WTC11 (cell line): ENCODE measurements at regions not wholly inside any gene's neighbourhood (a gene's known extent, or its start where the extent isn't known, plus 50 kb on each side); places are given as distances from the start of the nearest gene placed in this dataset.

Experiments used
- ATAC-seq: fragments of 200-7000 bp; cut with Tn5 transposase; 2 replicates; pipeline ENCODE4 v1.10.0; 2021; ENCODE audit warnings: mild to moderate bottlenecking, moderate library complexity
- CTCF ChIA-PET: fragments of 300-600 bp; sonication (Branson Sonifier 250); formaldehyde crosslinking; loops from one replicate; lab custom pipeline; 2021; ENCODE audit warnings: antibody characterized with exemption; lab: Charles Lee
- POLR2A ChIA-PET: fragments of 350-600 bp; sonication (Branson Sonifier 250); formaldehyde crosslinking; loops from one replicate; lab custom pipeline; 2021; ENCODE audit warnings: antibody characterized with exemption; lab: Charles Lee
- DNase-seq: peaks from one replicate; pipeline ENCODE4 v3.0.0; 2021; ENCODE audit warnings: low spot score
- H3K27ac Mint-ChIP-seq: 2 replicates; pipeline ENCODE4 v1.8.0; 2021; ENCODE audit warnings: mixed read lengths
- H3K27me3 Mint-ChIP-seq: 2 replicates; pipeline ENCODE4 v1.8.0; 2021; ENCODE audit warnings: low read depth, mild to moderate bottlenecking, moderate library complexity, mixed read lengths
- H3K36me3 Mint-ChIP-seq: 2 replicates; pipeline ENCODE4 v1.8.0; 2021; ENCODE audit warnings: mixed read lengths
- H3K4me1 Mint-ChIP-seq: 2 replicates; pipeline ENCODE4 v1.8.0; 2022; ENCODE audit warnings: mixed read lengths
- H3K4me3 Mint-ChIP-seq: 2 replicates; pipeline ENCODE4 v1.8.0; 2021; ENCODE audit warnings: mild to moderate bottlenecking, moderate library complexity, mixed read lengths
- H3K9me3 Mint-ChIP-seq: 2 replicates; pipeline ENCODE4 v1.8.0; 2021; ENCODE audit warnings: mixed read lengths
- CREM ChIP-seq: sonication (generic); formaldehyde crosslinking; IDR thresholded peaks from 2 replicates; pipeline ENCODE4 v1.8.1; 2022; ENCODE audit warnings: mild to moderate bottlenecking, missing genetic modification reagents, moderate library complexity
- ELF4 ChIP-seq: sonication (generic); formaldehyde crosslinking; IDR thresholded peaks from 2 replicates; pipeline ENCODE4 v1.8.1; 2022; ENCODE audit warnings: low read depth, mild to moderate bottlenecking, moderate library complexity, missing genetic modification reagents
- KAT7 ChIP-seq: sonication (generic); formaldehyde crosslinking; IDR thresholded peaks from 2 replicates; pipeline ENCODE4 v1.8.1; 2023; ENCODE audit warnings: missing genetic modification reagents, mild to moderate bottlenecking, borderline replicate concordance
- NFE2L1 ChIP-seq: sonication (generic); formaldehyde crosslinking; IDR thresholded peaks from 2 replicates; pipeline ENCODE4 v1.8.1; 2023; ENCODE audit warnings: missing genetic modification reagents
- NFYB ChIP-seq: sonication (generic); formaldehyde crosslinking; conservative IDR thresholded peaks from 2 replicates; pipeline ENCODE4 v1.8.0; 2022; ENCODE audit warnings: low read depth, missing genetic modification reagents
- RORB ChIP-seq: fragments of 250-450 bp; sonication (Bioruptor Pico); IDR thresholded peaks from 2 replicates; pipeline ENCODE4 v1.9.0; 2021; ENCODE audit warnings: mild to moderate bottlenecking
- TEAD1 ChIP-seq: sonication (generic); formaldehyde crosslinking; IDR thresholded peaks from 2 replicates; pipeline ENCODE4 v1.8.0; 2022; ENCODE audit warnings: mild to moderate bottlenecking, missing genetic modification reagents
- TP53 ChIP-seq: sonication (generic); formaldehyde crosslinking; IDR thresholded peaks from 2 replicates; pipeline ENCODE4 v1.8.1; 2023; ENCODE audit warnings: mild to moderate bottlenecking, missing genetic modification reagents
- ZNF396 ChIP-seq: fragments of 250-450 bp; sonication (Bioruptor Pico); IDR thresholded peaks from 2 replicates; pipeline ENCODE4 v1.8.0; 2021; ENCODE audit warnings: mild to moderate bottlenecking, moderate library complexity, borderline replicate concordance
- ZNF423 ChIP-seq: fragments of 250-450 bp; sonication (Bioruptor Pico); IDR thresholded peaks from 2 replicates; pipeline ENCODE4 v2.1.2; 2022; ENCODE audit warnings: mild to moderate bottlenecking, moderate library complexity
- TF ChIP-seq, protein P1 (sequence below): sonication (generic); formaldehyde crosslinking; IDR thresholded peaks from 2 replicates; pipeline ENCODE4 v1.8.1; 2023; ENCODE audit warnings: mild to moderate bottlenecking, moderate library complexity, missing genetic modification reagents
- TF ChIP-seq, protein P2 (sequence below): sonication (generic); formaldehyde crosslinking; IDR thresholded peaks from 2 replicates; pipeline ENCODE4 v1.8.0; 2023; ENCODE audit warnings: missing genetic modification reagents, mild to moderate bottlenecking, borderline replicate concordance
- TF ChIP-seq, protein P3 (sequence below): sonication (generic); formaldehyde crosslinking; conservative IDR thresholded peaks from 2 replicates; pipeline ENCODE4 v1.8.1; 2022; ENCODE audit warnings: mild to moderate bottlenecking, missing genetic modification reagents
- TF ChIP-seq, protein P4 (sequence below): sonication (generic); formaldehyde crosslinking; IDR thresholded peaks from 2 replicates; pipeline ENCODE4 v1.8.1; 2022; ENCODE audit warnings: mild to moderate bottlenecking, moderate library complexity, missing genetic modification reagents
- TF ChIP-seq, protein P5 (sequence below): sonication (generic); formaldehyde crosslinking; conservative IDR thresholded peaks from 2 replicates; pipeline ENCODE4 v1.8.1; 2023; ENCODE audit warnings: mild to moderate bottlenecking, low read depth, missing genetic modification reagents, moderate library complexity
- TF ChIP-seq, protein P6 (sequence below): fragments of 250-450 bp; sonication (Bioruptor Pico); IDR thresholded peaks from 2 replicates; pipeline ENCODE4 v1.9.0; 2021; ENCODE audit warnings: moderate library complexity, mild to moderate bottlenecking, inconsistent platforms, borderline replicate concordance
- TF ChIP-seq, protein P7 (sequence below): fragments of 250-450 bp; sonication (Bioruptor Pico); conservative IDR thresholded peaks from 2 replicates; pipeline ENCODE4 v1.9.0; 2021; ENCODE audit warnings: mild to moderate bottlenecking

DNA sequence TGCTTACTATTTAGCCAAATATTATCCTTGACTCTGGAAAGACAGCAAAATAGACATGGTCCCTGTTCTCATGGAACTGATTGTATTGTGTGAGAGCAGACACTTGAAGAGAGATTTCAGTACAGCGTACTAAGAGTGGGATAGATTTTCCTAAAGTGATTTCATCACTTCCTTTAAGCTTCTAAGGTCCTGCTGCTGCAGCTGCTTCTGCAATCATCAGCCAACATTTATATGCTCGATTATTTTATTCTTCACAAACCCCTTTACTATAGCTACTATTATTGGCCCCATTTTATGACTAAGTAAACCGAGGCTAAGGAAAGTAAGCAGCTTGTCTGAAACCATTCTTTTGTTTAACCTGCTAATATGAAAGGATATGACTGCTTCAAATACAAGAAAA is 137.7 kb downstream of the SPATA31D1 start:
- no peak for DNase-seq
- Mint-ChIP-seq H3K9me3 (no peaks in the 10 kb centered on the region), H3K27me3 (no peaks in the 10 kb centered on the region), H3K27ac (no peak overlapping the region), H3K4me3 (no peak overlapping the region), H3K36me3 (no peaks in the 10 kb centered on the region), H3K4me1 (no peaks in the 10 kb centered on the region)
- ChIA-PET POLR2A (no interaction called here), CTCF (no interaction called here)
- TF ChIP-seq, protein P1, sequence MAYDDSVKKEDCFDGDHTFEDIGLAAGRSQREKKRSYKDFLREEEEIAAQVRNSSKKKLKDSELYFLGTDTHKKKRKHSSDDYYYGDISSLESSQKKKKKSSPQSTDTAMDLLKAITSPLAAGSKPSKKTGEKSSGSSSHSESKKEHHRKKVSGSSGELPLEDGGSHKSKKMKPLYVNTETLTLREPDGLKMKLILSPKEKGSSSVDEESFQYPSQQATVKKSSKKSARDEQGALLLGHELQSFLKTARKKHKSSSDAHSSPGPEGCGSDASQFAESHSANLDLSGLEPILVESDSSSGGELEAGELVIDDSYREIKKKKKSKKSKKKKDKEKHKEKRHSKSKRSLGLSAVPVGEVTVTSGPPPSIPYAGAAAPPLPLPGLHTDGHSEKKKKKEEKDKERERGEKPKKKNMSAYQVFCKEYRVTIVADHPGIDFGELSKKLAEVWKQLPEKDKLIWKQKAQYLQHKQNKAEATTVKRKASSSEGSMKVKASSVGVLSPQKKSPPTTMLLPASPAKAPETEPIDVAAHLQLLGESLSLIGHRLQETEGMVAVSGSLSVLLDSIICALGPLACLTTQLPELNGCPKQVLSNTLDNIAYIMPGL (CRISPR knock-in tag) = no peak
- TF ChIP-seq KAT7 (CRISPR knock-in tag) = no peak
- no peak for TF ChIP-seq ZNF396 (CRISPR knock-in tag)
- no peak for TF ChIP-seq CREM (CRISPR knock-in tag)
- TF ChIP-seq, protein P2, sequence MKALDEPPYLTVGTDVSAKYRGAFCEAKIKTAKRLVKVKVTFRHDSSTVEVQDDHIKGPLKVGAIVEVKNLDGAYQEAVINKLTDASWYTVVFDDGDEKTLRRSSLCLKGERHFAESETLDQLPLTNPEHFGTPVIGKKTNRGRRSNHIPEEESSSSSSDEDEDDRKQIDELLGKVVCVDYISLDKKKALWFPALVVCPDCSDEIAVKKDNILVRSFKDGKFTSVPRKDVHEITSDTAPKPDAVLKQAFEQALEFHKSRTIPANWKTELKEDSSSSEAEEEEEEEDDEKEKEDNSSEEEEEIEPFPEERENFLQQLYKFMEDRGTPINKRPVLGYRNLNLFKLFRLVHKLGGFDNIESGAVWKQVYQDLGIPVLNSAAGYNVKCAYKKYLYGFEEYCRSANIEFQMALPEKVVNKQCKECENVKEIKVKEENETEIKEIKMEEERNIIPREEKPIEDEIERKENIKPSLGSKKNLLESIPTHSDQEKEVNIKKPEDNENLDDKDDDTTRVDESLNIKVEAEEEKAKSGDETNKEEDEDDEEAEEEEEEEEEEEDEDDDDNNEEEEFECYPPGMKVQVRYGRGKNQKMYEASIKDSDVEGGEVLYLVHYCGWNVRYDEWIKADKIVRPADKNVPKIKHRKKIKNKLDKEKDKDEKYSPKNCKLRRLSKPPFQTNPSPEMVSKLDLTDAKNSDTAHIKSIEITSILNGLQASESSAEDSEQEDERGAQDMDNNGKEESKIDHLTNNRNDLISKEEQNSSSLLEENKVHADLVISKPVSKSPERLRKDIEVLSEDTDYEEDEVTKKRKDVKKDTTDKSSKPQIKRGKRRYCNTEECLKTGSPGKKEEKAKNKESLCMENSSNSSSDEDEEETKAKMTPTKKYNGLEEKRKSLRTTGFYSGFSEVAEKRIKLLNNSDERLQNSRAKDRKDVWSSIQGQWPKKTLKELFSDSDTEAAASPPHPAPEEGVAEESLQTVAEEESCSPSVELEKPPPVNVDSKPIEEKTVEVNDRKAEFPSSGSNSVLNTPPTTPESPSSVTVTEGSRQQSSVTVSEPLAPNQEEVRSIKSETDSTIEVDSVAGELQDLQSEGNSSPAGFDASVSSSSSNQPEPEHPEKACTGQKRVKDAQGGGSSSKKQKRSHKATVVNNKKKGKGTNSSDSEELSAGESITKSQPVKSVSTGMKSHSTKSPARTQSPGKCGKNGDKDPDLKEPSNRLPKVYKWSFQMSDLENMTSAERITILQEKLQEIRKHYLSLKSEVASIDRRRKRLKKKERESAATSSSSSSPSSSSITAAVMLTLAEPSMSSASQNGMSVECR (CRISPR knock-in tag) = no peak
- no peak for TF ChIP-seq NFE2L1
- TF ChIP-seq, protein P3, sequence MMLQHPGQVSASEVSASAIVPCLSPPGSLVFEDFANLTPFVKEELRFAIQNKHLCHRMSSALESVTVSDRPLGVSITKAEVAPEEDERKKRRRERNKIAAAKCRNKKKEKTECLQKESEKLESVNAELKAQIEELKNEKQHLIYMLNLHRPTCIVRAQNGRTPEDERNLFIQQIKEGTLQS (CRISPR knock-in tag) = no peak
- no peak for TF ChIP-seq ELF4 (CRISPR knock-in tag)
- TF ChIP-seq TP53 (CRISPR knock-in tag) = no peak
- TF ChIP-seq, protein P4, sequence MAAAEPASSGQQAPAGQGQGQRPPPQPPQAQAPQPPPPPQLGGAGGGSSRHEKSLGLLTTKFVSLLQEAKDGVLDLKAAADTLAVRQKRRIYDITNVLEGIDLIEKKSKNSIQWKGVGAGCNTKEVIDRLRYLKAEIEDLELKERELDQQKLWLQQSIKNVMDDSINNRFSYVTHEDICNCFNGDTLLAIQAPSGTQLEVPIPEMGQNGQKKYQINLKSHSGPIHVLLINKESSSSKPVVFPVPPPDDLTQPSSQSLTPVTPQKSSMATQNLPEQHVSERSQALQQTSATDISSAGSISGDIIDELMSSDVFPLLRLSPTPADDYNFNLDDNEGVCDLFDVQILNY = no peak
- TF ChIP-seq, protein P5, sequence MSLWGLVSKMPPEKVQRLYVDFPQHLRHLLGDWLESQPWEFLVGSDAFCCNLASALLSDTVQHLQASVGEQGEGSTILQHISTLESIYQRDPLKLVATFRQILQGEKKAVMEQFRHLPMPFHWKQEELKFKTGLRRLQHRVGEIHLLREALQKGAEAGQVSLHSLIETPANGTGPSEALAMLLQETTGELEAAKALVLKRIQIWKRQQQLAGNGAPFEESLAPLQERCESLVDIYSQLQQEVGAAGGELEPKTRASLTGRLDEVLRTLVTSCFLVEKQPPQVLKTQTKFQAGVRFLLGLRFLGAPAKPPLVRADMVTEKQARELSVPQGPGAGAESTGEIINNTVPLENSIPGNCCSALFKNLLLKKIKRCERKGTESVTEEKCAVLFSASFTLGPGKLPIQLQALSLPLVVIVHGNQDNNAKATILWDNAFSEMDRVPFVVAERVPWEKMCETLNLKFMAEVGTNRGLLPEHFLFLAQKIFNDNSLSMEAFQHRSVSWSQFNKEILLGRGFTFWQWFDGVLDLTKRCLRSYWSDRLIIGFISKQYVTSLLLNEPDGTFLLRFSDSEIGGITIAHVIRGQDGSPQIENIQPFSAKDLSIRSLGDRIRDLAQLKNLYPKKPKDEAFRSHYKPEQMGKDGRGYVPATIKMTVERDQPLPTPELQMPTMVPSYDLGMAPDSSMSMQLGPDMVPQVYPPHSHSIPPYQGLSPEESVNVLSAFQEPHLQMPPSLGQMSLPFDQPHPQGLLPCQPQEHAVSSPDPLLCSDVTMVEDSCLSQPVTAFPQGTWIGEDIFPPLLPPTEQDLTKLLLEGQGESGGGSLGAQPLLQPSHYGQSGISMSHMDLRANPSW = no peak
- no peak for ATAC-seq

DNA sequence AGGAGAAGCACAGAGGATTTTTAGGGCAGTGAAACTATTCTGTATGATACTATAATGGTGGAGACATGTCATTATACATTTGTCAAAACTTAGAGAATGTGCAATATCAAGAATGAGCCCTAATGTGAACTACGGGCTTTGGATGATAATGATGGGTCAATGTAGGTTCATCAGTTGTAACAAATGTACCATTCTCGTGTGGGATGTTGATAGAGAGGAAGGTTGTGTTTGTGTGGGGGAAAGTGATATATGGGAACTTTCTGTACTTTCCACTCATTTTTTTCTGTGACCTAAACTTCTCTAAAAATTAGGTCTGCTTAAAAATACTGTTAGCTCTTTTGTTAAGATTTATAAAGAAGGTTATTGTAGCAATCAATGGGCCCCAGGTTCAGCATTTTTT is 138.9 kb downstream of the SPATA31D1 start:
- peaks cover 2% of the 10 kb centered on the region; the same call in 1 of the 2 replicates for H3K4me1 Mint-ChIP-seq
- no peak for DNase-seq
- H3K4me3 Mint-ChIP-seq = no peak overlapping the region
- POLR2A ChIA-PET = interaction anchor here (0.6 kb wide), 1 partner anchor 1713 kb away, joined by 3 read pairs; no protein-coding TSS in a partner anchor
- no peaks in the 10 kb centered on the region for H3K36me3 Mint-ChIP-seq
- no peak overlapping the region for H3K27ac Mint-ChIP-seq
- H3K9me3 Mint-ChIP-seq = no peaks in the 10 kb centered on the region
- ATAC-seq = no peak
- H3K27me3 Mint-ChIP-seq = no peaks in the 10 kb centered on the region
- CTCF ChIA-PET = no interaction called here
- TF ChIP-seq RORB (CRISPR knock-in tag) (no peak), ZNF423 (no peak), NFYB (CRISPR knock-in tag) (no peak), TEAD1 (CRISPR knock-in tag) (no peak)
- TF ChIP-seq, protein P6, sequence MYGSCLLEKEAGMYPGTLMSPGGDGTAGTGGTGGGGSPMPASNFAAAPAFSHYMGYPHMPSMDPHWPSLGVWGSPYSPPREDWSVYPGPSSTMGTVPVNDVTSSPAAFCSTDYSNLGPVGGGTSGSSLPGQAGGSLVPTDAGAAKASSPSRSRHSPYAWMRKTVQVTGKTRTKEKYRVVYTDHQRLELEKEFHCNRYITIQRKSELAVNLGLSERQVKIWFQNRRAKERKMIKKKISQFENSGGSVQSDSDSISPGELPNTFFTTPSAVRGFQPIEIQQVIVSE = no peak
- TF ChIP-seq, protein P7, sequence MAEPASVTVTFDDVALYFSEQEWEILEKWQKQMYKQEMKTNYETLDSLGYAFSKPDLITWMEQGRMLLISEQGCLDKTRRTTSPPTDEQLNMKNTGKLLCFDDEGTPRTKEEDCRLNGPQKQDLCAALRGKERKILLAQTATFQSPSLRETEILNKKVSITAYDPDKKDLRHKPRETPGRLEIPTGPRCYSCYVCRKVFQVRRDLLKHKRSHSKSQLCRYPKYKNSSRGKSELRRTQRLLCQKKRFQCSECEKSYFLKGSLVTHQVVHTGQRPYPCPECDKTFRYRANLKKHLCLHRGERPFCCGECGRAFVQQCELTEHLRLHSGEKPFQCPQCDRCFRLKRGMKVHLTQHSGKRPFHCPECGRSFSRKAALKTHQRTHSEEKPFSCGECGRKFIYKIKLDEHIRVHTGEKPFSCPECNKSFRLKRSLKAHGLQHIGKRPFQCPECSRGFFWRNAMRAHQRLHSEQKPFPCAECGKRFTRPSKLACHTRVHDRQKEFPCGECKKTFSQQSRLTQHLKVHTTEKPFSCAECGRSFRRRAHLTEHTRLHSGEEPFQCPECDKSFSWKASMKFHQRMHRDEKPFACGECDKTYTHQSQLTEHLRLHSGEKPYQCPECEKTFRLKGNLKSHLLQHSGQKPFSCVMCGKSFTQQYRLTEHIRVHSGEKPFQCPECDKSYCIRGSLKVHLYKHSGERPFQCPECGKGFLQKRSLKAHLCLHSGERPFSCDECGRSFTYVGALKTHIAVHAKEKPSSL (CRISPR knock-in tag) = no peak
- TF ChIP-seq, protein P2 (CRISPR knock-in tag) = no peak
